Erythroblast (primary cell): ENCODE measurements at regions not wholly inside any gene's neighbourhood (a gene's known extent, or its start where the extent isn't known, plus 50 kb on each side); places are given as distances from the start of the nearest gene placed in this dataset.

ENCODE experiments used
- GATA1 ChIP-seq: IDR thresholded peaks from 2 replicates; pipeline ENCODE4 v1.6.1; 2011; ENCODE audit warnings: low read depth, mild to moderate bottlenecking, control low read depth, low read length, moderate library complexity
- POLR2A ChIP-seq: IDR thresholded peaks from 2 replicates; pipeline ENCODE4 v1.6.1; 2011; ENCODE audit warnings: mild to moderate bottlenecking, low read length

DNA sequence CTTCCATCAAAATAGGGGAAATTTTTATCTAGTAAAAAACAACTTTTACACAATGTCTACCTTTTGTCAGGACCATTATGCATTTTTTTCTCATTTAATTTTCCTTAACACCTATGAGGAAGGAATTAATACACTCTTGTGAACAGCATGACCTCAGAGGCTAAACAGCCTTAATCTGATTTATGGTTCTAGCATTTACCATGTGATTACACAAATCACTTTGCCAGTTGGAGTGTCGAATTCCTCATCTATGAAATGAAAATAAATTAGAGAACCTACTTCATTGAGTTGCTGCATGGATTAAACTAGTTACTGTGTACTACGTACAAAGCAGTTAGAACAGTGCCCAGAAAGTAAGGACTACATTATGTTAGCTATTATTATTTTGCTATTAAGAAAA, 187.7 kb upstream of the MPDZ start:
- TF ChIP-seq POLR2A (no peak), GATA1 (no peak)
